HG03442 (cell line): ENCODE measurements at regions not wholly inside any gene's neighbourhood (a gene's known extent, or its start where the extent isn't known, plus 50 kb on each side); places are given as distances from the start of the nearest gene placed in this dataset.

Experiments
- ATAC-seq: cut with Tn5 transposase; IDR thresholded peaks from one replicate; pipeline ENCODE4 v1.9.1; 2021; ENCODE audit warnings: mild to moderate bottlenecking, moderate library complexity; ENCODE audit not compliant: unreplicated experiment

- ATAC-seq, result no peak
These were observed 56.0 kb downstream of the BOD1L2 start for GRCh38 chr18:57202881-57203280.

- no peak for ATAC-seq
These were observed 58.8 kb downstream of the BOD1L2 start for GRCh38 chr18:57205641-57206040.

- no peak for ATAC-seq
These were observed 60.4 kb downstream of the BOD1L2 start for GRCh38 chr18:57207124-57207916.

GRCh38 chr18:57208047-57208446 is 61.2 kb downstream of the BOD1L2 start:
- ATAC-seq, result no peak

- peak; percentile 52 for ATAC-seq
These were observed 62.8 kb downstream of the BOD1L2 start for GRCh38 chr18:57209713-57210106.

GRCh38 chr18:57210107-57210715 is 63.3 kb downstream of the BOD1L2 start:
- ATAC-seq, result peak; percentile 43

- ATAC-seq, result no peak
These were observed 64.0 kb downstream of the BOD1L2 start for GRCh38 chr18:57210716-57211411.

GRCh38 chr18:57211412-57211750 is 64.5 kb downstream of the BOD1L2 start:
- ATAC-seq, result no peak

- ATAC-seq, result no peak
These were observed 64.9 kb downstream of the BOD1L2 start for GRCh38 chr18:57211776-57212175.

GRCh38 chr18:57212678-57213077 is 65.8 kb downstream of the BOD1L2 start:
- ATAC-seq, result no peak

GRCh38 chr18:57214976-57215375 is 68.1 kb downstream of the BOD1L2 start:
- no peak for ATAC-seq

GRCh38 chr18:57218281-57218680 is 71.4 kb downstream of the BOD1L2 start:
- ATAC-seq, result no peak

- no peak for ATAC-seq
These were observed 73.1 kb downstream of the BOD1L2 start for GRCh38 chr18:57219964-57220363.

- ATAC-seq, result no peak
These were observed 73.6 kb downstream of the BOD1L2 start for GRCh38 chr18:57220480-57220879.

GRCh38 chr18:57220930-57221483 is 74.1 kb downstream of the BOD1L2 start:
- no peak for ATAC-seq

- ATAC-seq, result no peak
These were observed 76.4 kb downstream of the BOD1L2 start for GRCh38 chr18:57223144-57223870.

- ATAC-seq, result no peak
These were observed 84.1 kb downstream of the BOD1L2 start for GRCh38 chr18:57230861-57231585.

- no peak for ATAC-seq
These were observed 85.0 kb downstream of the BOD1L2 start for GRCh38 chr18:57231864-57232263.

GRCh38 chr18:57234346-57234745 is 87.5 kb downstream of the BOD1L2 start:
- ATAC-seq, result no peak

- ATAC-seq, result no peak
These were observed 95.0 kb downstream of the BOD1L2 start for GRCh38 chr18:57241869-57242268.
